Inflammatory macrophage (primary cell): ENCODE measurements at regions not wholly inside any gene's neighbourhood (a gene's known extent, or its start where the extent isn't known, plus 50 kb on each side); places are given as distances from the start of the nearest gene placed in this dataset.
A peak's percentile ranks its signal among the peaks of the same experiment; 100 is the strongest.

ENCODE experiments used
- DNase-seq, 2 donors: peaks; one replicate each; pipeline ENCODE4 v3.0.0-alpha.2; 2020 to 2022

- DNase-seq, result no peak
Measured at GRCh38 chr17:62913991-62914570, 52.0 kb upstream of the TANC2 start.

- no peak for DNase-seq
Measured at GRCh38 chr17:62912363-62912762, 53.7 kb upstream of the TANC2 start.

GRCh38 chr17:62911114-62911513, 54.9 kb upstream of the TANC2 start:
- no peak for DNase-seq

GRCh38 chr17:62910277-62910676, 55.8 kb upstream of the TANC2 start:
- no peak for DNase-seq

- no peak for DNase-seq
Measured at GRCh38 chr17:62907961-62908360, 58.1 kb upstream of the TANC2 start.

GRCh38 chr17:62906881-62907280, 59.2 kb upstream of the TANC2 start:
- DNase-seq, result no peak

DNA sequence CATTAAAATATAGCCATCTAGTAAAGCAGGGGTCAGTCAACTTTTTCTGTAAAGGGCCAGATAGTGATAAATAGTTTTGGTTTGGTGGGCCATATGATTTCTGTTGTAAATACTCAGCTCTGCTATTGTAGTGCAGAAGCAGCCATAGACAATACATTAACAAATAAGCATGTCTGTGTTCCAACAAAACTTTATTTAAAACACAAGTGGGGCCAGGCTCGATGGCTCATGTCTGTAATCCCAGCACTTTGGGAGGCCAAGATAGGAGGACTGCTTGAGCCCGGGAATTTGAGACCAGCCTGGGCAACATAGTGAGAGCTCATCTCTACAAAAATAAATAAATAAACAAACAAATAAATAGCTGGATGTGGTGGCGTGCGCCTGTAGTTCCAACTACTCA, 60.8 kb upstream of the TANC2 start:
- DNase-seq, result no peak

GRCh38 chr17:62902531-62903220, 63.4 kb upstream of the TANC2 start:
- DNase-seq, result no peak

DNA sequence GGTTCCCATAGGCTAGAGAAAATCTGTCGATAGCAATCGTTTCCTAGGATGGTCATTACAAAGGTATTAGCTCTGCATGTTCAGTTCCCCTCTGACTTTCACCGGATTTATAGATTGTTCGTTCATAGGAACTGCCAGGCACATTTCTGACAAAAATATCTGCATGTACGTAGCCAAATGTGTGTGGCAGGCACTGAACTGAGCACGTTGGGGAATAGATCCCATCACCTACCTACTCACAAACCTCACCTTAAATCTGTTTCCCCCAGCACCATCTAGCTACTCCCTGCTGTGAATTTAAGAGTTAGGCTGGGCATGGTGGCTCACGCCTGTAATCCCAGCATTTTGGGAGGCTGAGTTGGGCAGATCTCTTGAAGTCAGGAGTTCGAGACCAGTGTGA, 64.5 kb upstream of the TANC2 start:
- no peak for DNase-seq

DNA sequence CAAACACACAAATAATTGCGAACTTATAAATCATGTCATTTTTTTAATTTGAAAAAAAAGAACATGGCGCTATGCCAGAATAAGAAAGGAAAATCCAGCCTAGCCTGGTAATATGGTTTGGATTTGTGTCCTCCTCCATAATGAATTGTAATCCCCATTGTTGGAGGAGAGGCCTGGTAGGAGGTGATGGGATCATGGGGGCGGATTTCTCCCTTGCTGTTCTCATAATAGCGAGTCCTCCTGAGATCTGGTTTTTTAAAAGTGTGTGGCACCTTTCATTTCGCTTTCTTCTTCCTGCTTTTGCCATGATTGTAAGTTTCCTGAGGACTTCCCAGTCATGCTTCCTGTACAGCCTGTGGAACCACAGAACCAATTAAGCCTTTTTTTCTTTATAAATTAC, 65.9 kb upstream of the TANC2 start:
- DNase-seq, result no peak

- DNase-seq, result peak; percentile 96 to 98
Measured at GRCh38 chr17:62899361-62899760, 66.7 kb upstream of the TANC2 start.

GRCh38 chr17:62898239-62898864, 67.7 kb upstream of the TANC2 start:
- DNase-seq, result no peak

GRCh38 chr17:62897706-62898105, 68.3 kb upstream of the TANC2 start:
- DNase-seq, result no peak

GRCh38 chr17:62895320-62896301, 70.4 kb upstream of the TANC2 start:
- peak; percentile 83 to 90 for DNase-seq

- DNase-seq, result peak; percentile 88 to 89
Measured at GRCh38 chr17:62892870-62893338, 73.1 kb upstream of the TANC2 start.

GRCh38 chr17:62892061-62892675, 73.9 kb upstream of the TANC2 start:
- peak; percentile 43 for DNase-seq

DNA sequence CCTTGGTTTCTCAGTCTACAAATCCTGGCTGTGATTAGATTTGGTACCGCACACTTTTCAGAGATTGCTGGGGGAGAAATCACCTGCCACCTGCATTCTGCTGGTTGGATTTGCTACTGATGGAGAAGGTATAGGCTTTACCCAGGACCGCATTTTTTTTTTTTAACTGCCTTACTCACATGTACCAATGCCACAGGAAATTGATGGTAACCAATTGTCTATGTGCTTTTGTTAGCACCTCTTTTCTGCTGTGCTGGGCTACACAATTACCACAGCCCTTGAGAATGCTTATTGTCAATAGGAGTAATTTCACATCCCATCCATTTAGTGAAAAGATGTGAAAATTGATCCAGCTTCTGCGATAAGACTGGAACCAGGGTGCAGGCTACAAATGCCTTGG, 74.4 kb upstream of the TANC2 start:
- DNase-seq, result no peak

- DNase-seq, result no peak
Measured at GRCh38 chr17:62888765-62889164, 77.3 kb upstream of the TANC2 start.

GRCh38 chr17:62888148-62888547, 77.9 kb upstream of the TANC2 start:
- no peak for DNase-seq

- DNase-seq, result no peak
Measured at GRCh38 chr17:62887437-62887836, 78.6 kb upstream of the TANC2 start.

GRCh38 chr17:62884781-62885180, 76.7 kb upstream of the MARCHF10 start:
- peak; percentile 13 to 37 for DNase-seq

- peak; percentile 67 to 86 for DNase-seq
Measured at GRCh38 chr17:62882878-62883277, 74.8 kb upstream of the MARCHF10 start.
